HEK293 (cell line): ENCODE measurements at regions not wholly inside any gene's neighbourhood (a gene's known extent, or its start where the extent isn't known, plus 50 kb on each side); places are given as distances from the start of the nearest gene placed in this dataset.

Experiments
- CTCF ChIA-PET: fragments of 350-600 bp; formaldehyde crosslinking; extraction: SDS; loops from one replicate; lab custom pipeline; 2021; ENCODE audit warnings: antibody characterized with exemption; lab: Yijun Ruan, JAX
- POLR2A ChIA-PET: fragments of 300-600 bp; formaldehyde crosslinking; extraction: SDS; loops from one replicate; lab custom pipeline; 2020; ENCODE audit warnings: antibody characterized with exemption, inconsistent platforms; lab: Yijun Ruan, JAX
- H3K27ac ChIP-seq: fragments of 200-500 bp; sonication (Bioruptor generic); 2 replicates; pipeline ENCODE4 v1.5.1; 2014; ENCODE audit warnings: low read depth, low read length, control low read depth, inconsistent platforms; ENCODE audit errors: extremely low read depth
- H3K36me3 ChIP-seq, 2 experiments: fragments of 200-500 bp in 1 of 2; sonication (Bioruptor generic) in 1 of 2; 1 replicate in 1 of 2; 2 replicates in 1 of 2; pipeline ENCODE4 v1.5.1; 2014 to 2017; ENCODE audit warnings: inconsistent platforms in 2 of 2, low read length in 2 of 2; ENCODE audit not compliant: control insufficient read depth in 2 of 2, insufficient read depth in 1 of 2
- H3K4me1 ChIP-seq: fragments of 200-500 bp; sonication (Bioruptor generic); 2 replicates; pipeline ENCODE4 v1.5.1; 2014; ENCODE audit warnings: mild to moderate bottlenecking, low read length, inconsistent platforms; ENCODE audit not compliant: control insufficient read depth, insufficient read depth
- H3K4me3 ChIP-seq: 2 replicates; pipeline ENCODE4 v1.5.1; 2011; ENCODE audit warnings: low read depth, mild to moderate bottlenecking, control low read depth, low read length, moderate library complexity
- H3K9me3 ChIP-seq: fragments of 200-500 bp; sonication (Bioruptor generic); 2 replicates; pipeline ENCODE4 v1.5.1; 2014; ENCODE audit warnings: low read depth, low read length, inconsistent platforms; ENCODE audit not compliant: control insufficient read depth, insufficient read depth
- BCL11B ChIP-seq: fragments of 450-650 bp; formaldehyde crosslinking; IDR thresholded peaks from 2 replicates; pipeline ENCODE4 v1.5.1; 2016; ENCODE audit warnings: low read depth, missing biosample characterization, missing genetic modification characterization
- EGR2 ChIP-seq: fragments of 450-650 bp; formaldehyde crosslinking; IDR thresholded peaks from 2 replicates; pipeline ENCODE4 v1.5.1; 2016; ENCODE audit warnings: low read depth, missing biosample characterization, missing genetic modification characterization
- GLI4 ChIP-seq: fragments of 450-650 bp; formaldehyde crosslinking; IDR thresholded peaks from 2 replicates; pipeline ENCODE4 v1.5.1; 2016; ENCODE audit warnings: missing biosample characterization, missing genetic modification characterization
- GLIS2 ChIP-seq: fragments of 450-650 bp; formaldehyde crosslinking; IDR thresholded peaks from 2 replicates; pipeline ENCODE4 v1.5.1; 2016; ENCODE audit warnings: missing biosample characterization, missing genetic modification characterization
- HOXD13 ChIP-seq: sonication (generic); formaldehyde crosslinking; IDR thresholded peaks from 2 replicates; pipeline ENCODE4 v1.8.0; 2022; ENCODE audit warnings: missing genetic modification reagents, borderline replicate concordance
- KLF10 ChIP-seq: fragments of 450-650 bp; IDR thresholded peaks from 2 replicates; pipeline ENCODE4 v1.5.1; 2018; ENCODE audit warnings: missing biosample characterization, mild to moderate bottlenecking, missing genetic modification characterization
- RBAK ChIP-seq: fragments of 450-650 bp; formaldehyde crosslinking; IDR thresholded peaks from 2 replicates; pipeline ENCODE4 v1.5.1; 2016; ENCODE audit warnings: missing biosample characterization, missing genetic modification characterization
- SCRT1 ChIP-seq: fragments of 450-650 bp; formaldehyde crosslinking; IDR thresholded peaks from 2 replicates; pipeline ENCODE4 v1.5.1; 2016; ENCODE audit warnings: missing biosample characterization, missing genetic modification characterization, borderline replicate concordance
- SCRT2 ChIP-seq: fragments of 450-650 bp; formaldehyde crosslinking; IDR thresholded peaks from 2 replicates; pipeline ENCODE4 v1.5.1; 2016; ENCODE audit warnings: missing biosample characterization, missing genetic modification characterization
- ZBTB17 ChIP-seq: fragments of 450-650 bp; formaldehyde crosslinking; IDR thresholded peaks from 2 replicates; pipeline ENCODE4 v1.5.1; 2016; ENCODE audit warnings: missing biosample characterization, missing genetic modification characterization
- ZBTB8A ChIP-seq: fragments of 450-650 bp; formaldehyde crosslinking; IDR thresholded peaks from 2 replicates; pipeline ENCODE4 v1.5.1; 2016; ENCODE audit warnings: missing biosample characterization, missing genetic modification characterization
- ZFP3 ChIP-seq: fragments of 450-650 bp; formaldehyde crosslinking; IDR thresholded peaks from 2 replicates; pipeline ENCODE4 v1.5.1; 2016; ENCODE audit warnings: low read depth, missing biosample characterization, missing genetic modification characterization
- ZNF121 ChIP-seq: fragments of 450-650 bp; formaldehyde crosslinking; IDR thresholded peaks from 2 replicates; pipeline ENCODE4 v1.5.1; 2016; ENCODE audit warnings: missing biosample characterization, missing genetic modification characterization
- ZNF2 ChIP-seq: fragments of 450-650 bp; formaldehyde crosslinking; IDR thresholded peaks from 2 replicates; pipeline ENCODE4 v1.5.1; 2016; ENCODE audit warnings: missing biosample characterization, missing genetic modification characterization
- ZNF211 ChIP-seq: fragments of 450-650 bp; formaldehyde crosslinking; IDR thresholded peaks from 2 replicates; pipeline ENCODE4 v1.5.1; 2016; ENCODE audit warnings: low read depth, missing biosample characterization, missing genetic modification characterization
- ZNF302 ChIP-seq: fragments of 450-650 bp; formaldehyde crosslinking; IDR thresholded peaks from 2 replicates; pipeline ENCODE4 v1.5.1; 2016; ENCODE audit warnings: missing biosample characterization, missing genetic modification characterization, low read depth
- ZNF394 ChIP-seq: fragments of 450-650 bp; formaldehyde crosslinking; IDR thresholded peaks from 2 replicates; pipeline ENCODE4 v1.5.1; 2016; ENCODE audit warnings: missing biosample characterization, missing genetic modification characterization, mild to moderate bottlenecking, moderate library complexity, borderline replicate concordance
- ZNF404 ChIP-seq: fragments of 450-650 bp; formaldehyde crosslinking; IDR thresholded peaks from 2 replicates; pipeline ENCODE4 v1.5.1; 2017; ENCODE audit warnings: missing biosample characterization, missing genetic modification characterization
- ZNF549 ChIP-seq: fragments of 450-650 bp; IDR thresholded peaks from 2 replicates; pipeline ENCODE4 v1.5.1; 2018; ENCODE audit warnings: missing biosample characterization, missing genetic modification characterization, mild to moderate bottlenecking, inconsistent platforms, moderate library complexity
- ZNF571 ChIP-seq: fragments of 450-650 bp; formaldehyde crosslinking; IDR thresholded peaks from 2 replicates; pipeline ENCODE4 v1.5.0; 2017; ENCODE audit warnings: missing biosample characterization, missing genetic modification characterization
- ZNF596 ChIP-seq: fragments of 450-650 bp; IDR thresholded peaks from 2 replicates; pipeline ENCODE4 v1.5.0; 2018; ENCODE audit warnings: missing biosample characterization, mild to moderate bottlenecking, missing genetic modification characterization, moderate library complexity
- ZNF670 ChIP-seq: fragments of 450-650 bp; formaldehyde crosslinking; IDR thresholded peaks from 2 replicates; pipeline ENCODE4 v1.5.1; 2016; ENCODE audit warnings: missing biosample characterization, missing genetic modification characterization, low read depth
- ZNF677 ChIP-seq: fragments of 450-650 bp; IDR thresholded peaks from 2 replicates; pipeline ENCODE4 v1.5.0; 2018; ENCODE audit warnings: missing biosample characterization, mild to moderate bottlenecking, missing genetic modification characterization, moderate library complexity
- TF ChIP-seq, protein P1 (sequence below): fragments of 450-650 bp; formaldehyde crosslinking; IDR thresholded peaks from 2 replicates; pipeline ENCODE4 v1.5.1; 2016; ENCODE audit warnings: missing biosample characterization, missing genetic modification characterization
- TF ChIP-seq, protein P2 (sequence below): fragments of 450-650 bp; formaldehyde crosslinking; IDR thresholded peaks from 2 replicates; pipeline ENCODE4 v1.5.1; 2017; ENCODE audit warnings: missing biosample characterization, missing genetic modification characterization
- TF ChIP-seq, protein P3 (sequence below): fragments of 450-650 bp; formaldehyde crosslinking; IDR thresholded peaks from 2 replicates; pipeline ENCODE4 v1.5.1; 2017; ENCODE audit warnings: missing biosample characterization, missing genetic modification characterization
- TF ChIP-seq, protein P4 (sequence below): fragments of 450-650 bp; formaldehyde crosslinking; IDR thresholded peaks from 2 replicates; pipeline ENCODE4 v1.5.1; 2017; ENCODE audit warnings: missing biosample characterization, missing genetic modification characterization

DNA sequence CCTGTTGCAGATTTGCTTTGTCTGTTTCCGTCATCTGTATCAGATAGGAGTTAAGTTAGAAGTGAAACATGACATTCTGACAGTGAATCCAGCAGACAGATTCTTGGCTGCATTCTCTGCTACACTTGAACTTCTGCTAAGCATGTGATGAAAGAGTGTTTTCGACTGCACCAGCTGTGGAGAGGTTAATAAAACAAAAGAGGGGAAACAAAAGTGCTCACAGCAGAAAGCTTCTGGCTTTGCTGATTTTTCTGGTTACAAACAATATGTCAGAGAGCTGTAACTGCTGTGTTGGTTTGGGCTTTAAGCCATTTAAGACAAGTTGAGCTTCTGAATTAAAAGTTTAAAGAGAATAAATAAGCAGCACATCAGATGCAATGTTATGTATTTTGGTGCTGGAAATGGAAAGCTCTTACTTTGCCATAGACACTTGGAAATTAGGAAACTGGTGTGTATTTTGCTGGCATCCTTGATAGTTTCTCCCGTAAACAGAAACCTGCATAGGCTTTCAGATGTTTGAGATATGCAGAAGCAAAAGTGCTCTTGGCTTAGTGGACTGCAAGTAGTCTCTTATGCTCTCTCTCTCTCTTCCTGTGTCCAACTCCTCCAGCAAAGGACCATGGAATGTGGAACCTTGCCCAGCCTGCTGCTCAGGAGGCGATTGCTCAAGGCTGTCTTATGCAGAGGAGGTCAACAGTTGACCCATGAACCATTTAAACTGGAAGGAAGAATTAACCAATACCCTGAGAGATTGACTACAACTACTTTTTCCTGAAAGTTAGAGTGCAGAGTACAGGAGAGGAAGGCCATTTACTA is 104.9 kb downstream of the RPS12 start:
- H3K4me1 ChIP-seq = no peaks in the 10 kb centered on the region; the same call in 1 of the 2 replicates
- H3K27ac ChIP-seq = no peak overlapping the region
- no peaks in the 10 kb centered on the region for H3K36me3 ChIP-seq
- TF ChIP-seq ZBTB17 (tag by site-specific recombination) (peak; percentile 39; the same call in 1 of the 2 replicates), RBAK (no peak), ZNF549 (no peak)
- TF ChIP-seq, all 188 proteins: peak for 1
- ChIA-PET POLR2A (no interaction called here), CTCF (no interaction called here)
- Histone ChIP-seq H3K4me3 (no peak overlapping the region), H3K9me3 (no peaks in the 10 kb centered on the region)

DNA sequence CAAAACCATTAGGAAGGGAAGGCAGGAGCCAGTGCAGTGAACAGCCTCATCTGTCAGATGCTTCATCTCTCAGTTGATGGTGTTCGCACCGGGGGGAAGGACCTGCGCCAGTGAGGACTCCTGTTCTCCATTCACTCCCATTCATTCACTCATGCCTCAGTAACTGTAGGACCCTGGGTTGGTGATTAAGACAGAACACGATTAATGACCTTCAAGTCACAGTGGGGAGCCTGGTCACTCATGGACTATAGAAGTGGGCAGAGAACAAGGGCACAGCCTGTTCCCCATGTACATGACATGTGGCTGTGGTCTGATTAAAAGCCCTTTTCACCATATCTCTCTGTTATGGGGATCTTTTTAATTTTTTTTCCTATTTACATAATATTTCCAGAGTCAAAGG is 113.3 kb downstream of the RPS12 start:
- Histone ChIP-seq H3K27ac (no peak overlapping the region), H3K36me3 (no peaks in the 10 kb centered on the region), H3K4me1 (peaks cover 5% of the 10 kb centered on the region; the same call in 1 of the 2 replicates), H3K4me3 (no peak overlapping the region), H3K9me3 (no peaks in the 10 kb centered on the region)
- CTCF ChIA-PET = interaction anchor here (0.7 to 1.7 kb wide), 2 partner anchors 10 to 1365 kb away, joined by 3 to 5 read pairs; no protein-coding TSS in a partner anchor
- POLR2A ChIA-PET = no interaction called here
- TF ChIP-seq ZNF670 (tag by site-specific recombination) (no peak), GLI4 (tag by site-specific recombination) (no peak), ZNF571 (tag by site-specific recombination) (no peak), ZNF596 (tag by site-specific recombination) (no peak), ZBTB8A (tag by site-specific recombination) (no peak), GLIS2 (tag by site-specific recombination) (no peak), ZNF404 (tag by site-specific recombination) (no peak), ZFP3 (tag by site-specific recombination) (no peak), ZNF211 (no peak), ZNF677 (tag by site-specific recombination) (no peak), KLF10 (no peak), EGR2 (tag by site-specific recombination) (no peak), ZNF394 (tag by site-specific recombination) (no peak)
- TF ChIP-seq, protein P1, sequence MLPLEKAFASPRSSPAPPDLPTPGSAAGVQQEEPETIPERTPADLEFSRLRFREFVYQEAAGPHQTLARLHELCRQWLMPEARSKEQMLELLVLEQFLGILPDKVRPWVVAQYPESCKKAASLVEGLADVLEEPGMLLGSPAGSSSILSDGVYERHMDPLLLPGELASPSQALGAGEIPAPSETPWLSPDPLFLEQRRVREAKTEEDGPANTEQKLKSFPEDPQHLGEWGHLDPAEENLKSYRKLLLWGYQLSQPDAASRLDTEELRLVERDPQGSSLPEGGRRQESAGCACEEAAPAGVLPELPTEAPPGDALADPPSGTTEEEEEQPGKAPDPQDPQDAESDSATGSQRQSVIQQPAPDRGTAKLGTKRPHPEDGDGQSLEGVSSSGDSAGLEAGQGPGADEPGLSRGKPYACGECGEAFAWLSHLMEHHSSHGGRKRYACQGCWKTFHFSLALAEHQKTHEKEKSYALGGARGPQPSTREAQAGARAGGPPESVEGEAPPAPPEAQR (tag by site-specific recombination) = no peak
- TF ChIP-seq, protein P2, sequence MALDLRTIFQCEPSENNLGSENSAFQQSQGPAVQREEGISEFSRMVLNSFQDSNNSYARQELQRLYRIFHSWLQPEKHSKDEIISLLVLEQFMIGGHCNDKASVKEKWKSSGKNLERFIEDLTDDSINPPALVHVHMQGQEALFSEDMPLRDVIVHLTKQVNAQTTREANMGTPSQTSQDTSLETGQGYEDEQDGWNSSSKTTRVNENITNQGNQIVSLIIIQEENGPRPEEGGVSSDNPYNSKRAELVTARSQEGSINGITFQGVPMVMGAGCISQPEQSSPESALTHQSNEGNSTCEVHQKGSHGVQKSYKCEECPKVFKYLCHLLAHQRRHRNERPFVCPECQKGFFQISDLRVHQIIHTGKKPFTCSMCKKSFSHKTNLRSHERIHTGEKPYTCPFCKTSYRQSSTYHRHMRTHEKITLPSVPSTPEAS (tag by site-specific recombination) = no peak

DNA sequence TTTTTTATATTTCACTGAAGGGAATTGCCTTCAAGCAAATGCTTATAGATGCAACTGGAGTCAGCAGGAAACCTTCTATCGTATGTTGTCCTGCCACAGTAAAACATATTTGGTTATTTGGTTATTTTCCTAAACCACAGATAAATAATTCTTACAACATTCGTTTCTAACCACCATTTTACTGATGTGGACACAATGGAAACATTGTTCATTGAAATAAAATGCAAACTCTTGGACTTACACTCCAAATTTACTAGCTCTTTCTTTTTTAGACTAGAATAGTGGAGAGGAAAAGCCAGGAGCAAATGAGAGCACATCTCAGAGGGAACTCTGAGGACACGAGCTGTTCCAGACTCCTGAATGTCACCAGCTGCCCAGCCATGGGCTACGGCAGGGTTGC is 114.8 kb downstream of the RPS12 start:
- H3K4me1 ChIP-seq = peaks cover 11% of the 10 kb centered on the region
- H3K4me3 ChIP-seq = no peak overlapping the region
- H3K9me3 ChIP-seq = no peaks in the 10 kb centered on the region
- H3K36me3 ChIP-seq = no peaks in the 10 kb centered on the region
- ChIA-PET POLR2A (no interaction called here), CTCF (no interaction called here)
- H3K27ac ChIP-seq = no peak overlapping the region
- no peak for TF ChIP-seq HOXD13
- TF ChIP-seq, protein P3, sequence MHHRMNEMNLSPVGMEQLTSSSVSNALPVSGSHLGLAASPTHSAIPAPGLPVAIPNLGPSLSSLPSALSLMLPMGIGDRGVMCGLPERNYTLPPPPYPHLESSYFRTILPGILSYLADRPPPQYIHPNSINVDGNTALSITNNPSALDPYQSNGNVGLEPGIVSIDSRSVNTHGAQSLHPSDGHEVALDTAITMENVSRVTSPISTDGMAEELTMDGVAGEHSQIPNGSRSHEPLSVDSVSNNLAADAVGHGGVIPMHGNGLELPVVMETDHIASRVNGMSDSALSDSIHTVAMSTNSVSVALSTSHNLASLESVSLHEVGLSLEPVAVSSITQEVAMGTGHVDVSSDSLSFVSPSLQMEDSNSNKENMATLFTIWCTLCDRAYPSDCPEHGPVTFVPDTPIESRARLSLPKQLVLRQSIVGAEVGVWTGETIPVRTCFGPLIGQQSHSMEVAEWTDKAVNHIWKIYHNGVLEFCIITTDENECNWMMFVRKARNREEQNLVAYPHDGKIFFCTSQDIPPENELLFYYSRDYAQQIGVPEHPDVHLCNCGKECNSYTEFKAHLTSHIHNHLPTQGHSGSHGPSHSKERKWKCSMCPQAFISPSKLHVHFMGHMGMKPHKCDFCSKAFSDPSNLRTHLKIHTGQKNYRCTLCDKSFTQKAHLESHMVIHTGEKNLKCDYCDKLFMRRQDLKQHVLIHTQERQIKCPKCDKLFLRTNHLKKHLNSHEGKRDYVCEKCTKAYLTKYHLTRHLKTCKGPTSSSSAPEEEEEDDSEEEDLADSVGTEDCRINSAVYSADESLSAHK (tag by site-specific recombination) = no peak
- no peak for TF ChIP-seq ZNF2
- TF ChIP-seq ZNF121 = no peak
- TF ChIP-seq, protein P4, sequence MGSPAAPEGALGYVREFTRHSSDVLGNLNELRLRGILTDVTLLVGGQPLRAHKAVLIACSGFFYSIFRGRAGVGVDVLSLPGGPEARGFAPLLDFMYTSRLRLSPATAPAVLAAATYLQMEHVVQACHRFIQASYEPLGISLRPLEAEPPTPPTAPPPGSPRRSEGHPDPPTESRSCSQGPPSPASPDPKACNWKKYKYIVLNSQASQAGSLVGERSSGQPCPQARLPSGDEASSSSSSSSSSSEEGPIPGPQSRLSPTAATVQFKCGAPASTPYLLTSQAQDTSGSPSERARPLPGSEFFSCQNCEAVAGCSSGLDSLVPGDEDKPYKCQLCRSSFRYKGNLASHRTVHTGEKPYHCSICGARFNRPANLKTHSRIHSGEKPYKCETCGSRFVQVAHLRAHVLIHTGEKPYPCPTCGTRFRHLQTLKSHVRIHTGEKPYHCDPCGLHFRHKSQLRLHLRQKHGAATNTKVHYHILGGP = no peak
- no peak for TF ChIP-seq ZNF302 (tag by site-specific recombination)
- no peak for TF ChIP-seq BCL11B (tag by site-specific recombination)
- no peak for TF ChIP-seq SCRT2 (tag by site-specific recombination)
- no peak for TF ChIP-seq SCRT1 (tag by site-specific recombination)
